HL-60 (cell line): ENCODE measurements at regions not wholly inside any gene's neighbourhood (a gene's known extent, or its start where the extent isn't known, plus 50 kb on each side); places are given as distances from the start of the nearest gene placed in this dataset.

Experiments
- DNase-seq, 2 experiments: peaks; one replicate each; pipeline ENCODE4 v3.0.0-alpha.2; 2010 to 2020; ENCODE audit warnings: low read depth in 1 of 2, low spot score in 1 of 2
- H3K27ac ChIP-seq: fragments of 250-450 bp; sonication (Bioruptor Pico); replicated peaks from 2 replicates; pipeline ENCODE4 v1.5.1; 2020; ENCODE audit warnings: mild to moderate bottlenecking, moderate library complexity
- H3K27me3 ChIP-seq: fragments of 250-450 bp; sonication (Bioruptor Pico); 2 replicates; pipeline ENCODE4 v1.5.1; 2021; ENCODE audit warnings: mild to moderate bottlenecking, moderate library complexity; ENCODE audit not compliant: insufficient read depth, poor library complexity, severe bottlenecking
- H3K4me3 ChIP-seq: replicated peaks from 2 replicates; pipeline ENCODE4 v1.5.1; 2011; ENCODE audit warnings: mild to moderate bottlenecking, control low read depth, low read length; ENCODE audit not compliant: insufficient read depth
- GABPA ChIP-seq: IDR thresholded peaks from 2 replicates; pipeline ENCODE4 v1.6.1; 2012; ENCODE audit warnings: low read depth
- POLR2AphosphoS5 ChIP-seq: IDR thresholded peaks from 2 replicates; pipeline ENCODE4 v1.6.1; 2012; ENCODE audit warnings: low read depth
- SPI1 ChIP-seq: IDR thresholded peaks from 2 replicates; pipeline ENCODE4 v1.6.1; 2012; ENCODE audit warnings: low read depth, mild to moderate bottlenecking, borderline replicate concordance
- TF ChIP-seq, protein P1 (sequence below): IDR thresholded peaks from one replicate; pipeline ENCODE4 v1.5.1; 2011; ENCODE audit warnings: low read length, control low read depth, inconsistent platforms; ENCODE audit not compliant: insufficient read depth
- TF ChIP-seq, protein P2 (sequence below): IDR thresholded peaks from 2 replicates; pipeline ENCODE4 v1.6.1; 2012; ENCODE audit warnings: low read depth; ENCODE audit not compliant: insufficient replicate concordance

DNA sequence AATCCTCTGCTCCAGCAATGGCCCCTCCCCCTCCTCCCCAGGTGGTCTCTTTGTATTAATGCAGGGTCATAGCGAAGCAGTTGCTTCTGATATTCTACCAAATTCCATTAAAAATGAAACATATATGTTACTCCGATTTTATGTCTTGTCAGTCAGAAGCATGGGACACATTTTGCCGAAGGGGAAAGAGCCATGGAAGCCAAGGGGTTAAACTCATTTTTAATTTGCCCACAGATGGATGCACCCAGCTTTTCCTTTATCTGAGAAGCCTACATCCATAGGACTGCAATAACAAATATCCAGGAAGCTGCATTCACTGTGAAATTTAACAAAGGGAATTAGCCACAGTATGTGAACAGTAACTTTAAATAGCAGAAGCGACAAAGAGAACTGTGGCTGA lies 688.2 kb downstream of the QKI start:
- Histone ChIP-seq H3K27me3 (no peaks in the 10 kb centered on the region), H3K27ac (no peak overlapping the region), H3K4me3 (no peak overlapping the region)
- TF ChIP-seq, protein P1, sequence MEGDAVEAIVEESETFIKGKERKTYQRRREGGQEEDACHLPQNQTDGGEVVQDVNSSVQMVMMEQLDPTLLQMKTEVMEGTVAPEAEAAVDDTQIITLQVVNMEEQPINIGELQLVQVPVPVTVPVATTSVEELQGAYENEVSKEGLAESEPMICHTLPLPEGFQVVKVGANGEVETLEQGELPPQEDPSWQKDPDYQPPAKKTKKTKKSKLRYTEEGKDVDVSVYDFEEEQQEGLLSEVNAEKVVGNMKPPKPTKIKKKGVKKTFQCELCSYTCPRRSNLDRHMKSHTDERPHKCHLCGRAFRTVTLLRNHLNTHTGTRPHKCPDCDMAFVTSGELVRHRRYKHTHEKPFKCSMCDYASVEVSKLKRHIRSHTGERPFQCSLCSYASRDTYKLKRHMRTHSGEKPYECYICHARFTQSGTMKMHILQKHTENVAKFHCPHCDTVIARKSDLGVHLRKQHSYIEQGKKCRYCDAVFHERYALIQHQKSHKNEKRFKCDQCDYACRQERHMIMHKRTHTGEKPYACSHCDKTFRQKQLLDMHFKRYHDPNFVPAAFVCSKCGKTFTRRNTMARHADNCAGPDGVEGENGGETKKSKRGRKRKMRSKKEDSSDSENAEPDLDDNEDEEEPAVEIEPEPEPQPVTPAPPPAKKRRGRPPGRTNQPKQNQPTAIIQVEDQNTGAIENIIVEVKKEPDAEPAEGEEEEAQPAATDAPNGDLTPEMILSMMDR: no peak
- DNase-seq: no peak

DNA sequence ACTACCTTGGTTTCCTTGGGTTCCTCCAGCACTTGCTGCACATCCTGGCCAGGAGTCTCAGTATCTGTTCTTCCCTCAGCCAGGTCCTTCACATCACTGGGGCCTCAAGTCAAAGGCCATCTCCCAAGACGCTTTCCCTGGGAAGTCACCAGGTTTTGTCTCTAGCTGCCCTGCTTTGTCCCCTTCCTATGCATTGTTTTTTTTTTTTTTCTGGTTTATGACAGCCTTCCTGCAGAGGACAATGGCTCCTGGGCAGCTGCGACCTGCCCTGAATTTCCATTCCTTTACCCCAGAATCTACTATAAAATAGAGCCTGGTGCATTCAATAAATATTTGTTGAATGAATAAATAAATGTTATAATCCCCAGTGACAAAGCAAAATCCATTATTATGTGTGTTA lies 687.3 kb downstream of the QKI start:
- TF ChIP-seq GABPA: no peak
- TF ChIP-seq POLR2AphosphoS5: no peak
- no peak for TF ChIP-seq SPI1
- TF ChIP-seq, protein P1: no peak
- TF ChIP-seq, protein P2, sequence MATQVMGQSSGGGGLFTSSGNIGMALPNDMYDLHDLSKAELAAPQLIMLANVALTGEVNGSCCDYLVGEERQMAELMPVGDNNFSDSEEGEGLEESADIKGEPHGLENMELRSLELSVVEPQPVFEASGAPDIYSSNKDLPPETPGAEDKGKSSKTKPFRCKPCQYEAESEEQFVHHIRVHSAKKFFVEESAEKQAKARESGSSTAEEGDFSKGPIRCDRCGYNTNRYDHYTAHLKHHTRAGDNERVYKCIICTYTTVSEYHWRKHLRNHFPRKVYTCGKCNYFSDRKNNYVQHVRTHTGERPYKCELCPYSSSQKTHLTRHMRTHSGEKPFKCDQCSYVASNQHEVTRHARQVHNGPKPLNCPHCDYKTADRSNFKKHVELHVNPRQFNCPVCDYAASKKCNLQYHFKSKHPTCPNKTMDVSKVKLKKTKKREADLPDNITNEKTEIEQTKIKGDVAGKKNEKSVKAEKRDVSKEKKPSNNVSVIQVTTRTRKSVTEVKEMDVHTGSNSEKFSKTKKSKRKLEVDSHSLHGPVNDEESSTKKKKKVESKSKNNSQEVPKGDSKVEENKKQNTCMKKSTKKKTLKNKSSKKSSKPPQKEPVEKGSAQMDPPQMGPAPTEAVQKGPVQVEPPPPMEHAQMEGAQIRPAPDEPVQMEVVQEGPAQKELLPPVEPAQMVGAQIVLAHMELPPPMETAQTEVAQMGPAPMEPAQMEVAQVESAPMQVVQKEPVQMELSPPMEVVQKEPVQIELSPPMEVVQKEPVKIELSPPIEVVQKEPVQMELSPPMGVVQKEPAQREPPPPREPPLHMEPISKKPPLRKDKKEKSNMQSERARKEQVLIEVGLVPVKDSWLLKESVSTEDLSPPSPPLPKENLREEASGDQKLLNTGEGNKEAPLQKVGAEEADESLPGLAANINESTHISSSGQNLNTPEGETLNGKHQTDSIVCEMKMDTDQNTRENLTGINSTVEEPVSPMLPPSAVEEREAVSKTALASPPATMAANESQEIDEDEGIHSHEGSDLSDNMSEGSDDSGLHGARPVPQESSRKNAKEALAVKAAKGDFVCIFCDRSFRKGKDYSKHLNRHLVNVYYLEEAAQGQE: no peak
- no peak overlapping the region for H3K4me3 ChIP-seq
- H3K27ac ChIP-seq: no peak overlapping the region
- no peaks in the 10 kb centered on the region for H3K27me3 ChIP-seq
- no peak for DNase-seq

DNA sequence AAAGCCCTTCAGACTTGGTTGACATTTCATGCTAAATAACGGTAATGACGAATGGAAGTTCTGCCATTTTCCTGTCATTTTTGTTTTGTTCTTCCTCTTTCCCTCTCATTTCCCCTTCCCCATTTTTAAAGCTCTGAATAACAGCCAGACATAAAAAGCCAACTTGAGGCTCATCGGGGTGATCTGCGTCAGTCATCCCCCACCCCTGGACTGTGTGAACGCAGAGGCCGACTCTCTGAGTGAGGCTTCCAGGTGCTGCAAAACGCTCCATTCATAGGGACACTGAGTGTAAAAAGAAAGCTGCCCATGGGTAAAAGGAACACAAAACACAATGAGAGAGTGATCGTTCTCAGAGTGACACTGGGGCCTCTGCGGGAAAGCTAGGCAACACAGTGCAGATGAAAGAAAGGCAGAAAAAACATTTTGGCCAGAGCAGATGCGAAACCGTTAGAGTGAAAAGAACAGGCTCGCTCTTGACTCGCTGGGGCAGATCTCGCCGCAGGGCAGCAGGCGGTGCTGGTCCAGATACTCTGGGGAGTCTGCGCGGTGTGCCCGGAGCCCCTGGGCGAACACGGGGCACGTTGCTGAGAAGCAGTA lies 684.8 kb downstream of the QKI start:
- Histone ChIP-seq H3K27me3 (no peaks in the 10 kb centered on the region), H3K4me3 (no peak overlapping the region), H3K27ac (no peak overlapping the region)
- DNase-seq: no peak
- TF ChIP-seq SPI1: no peak
- TF ChIP-seq, protein P1: no peak
- TF ChIP-seq, protein P2: no peak
- no peak for TF ChIP-seq POLR2AphosphoS5
- TF ChIP-seq GABPA: no peak

DNA sequence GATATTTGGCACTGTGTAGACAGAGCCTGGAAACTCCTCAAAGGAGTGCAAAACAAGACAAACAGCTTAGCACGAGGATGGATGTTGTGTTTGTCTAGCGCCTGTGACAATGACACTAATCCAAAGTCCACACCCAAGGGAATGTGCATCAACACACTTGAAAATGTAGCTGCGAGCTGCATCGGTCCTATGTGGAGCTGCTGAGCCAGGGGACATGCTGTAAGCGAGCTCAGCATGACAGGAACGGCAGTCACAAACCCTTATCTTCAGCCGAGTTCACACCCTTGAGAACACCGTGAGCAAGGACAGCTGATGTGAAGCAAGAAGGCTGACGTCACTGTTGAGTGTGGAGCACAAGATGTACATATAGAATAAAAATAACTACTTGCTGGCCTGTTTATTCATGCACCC lies 684.3 kb downstream of the QKI start:
- no peak for DNase-seq
- no peak overlapping the region for H3K4me3 ChIP-seq
- H3K27me3 ChIP-seq: no peaks in the 10 kb centered on the region
- no peak overlapping the region for H3K27ac ChIP-seq
- TF ChIP-seq, protein P1: no peak
- TF ChIP-seq, protein P2: no peak
- no peak for TF ChIP-seq POLR2AphosphoS5
- no peak for TF ChIP-seq SPI1
